Cardiac fibroblast (primary cell): ENCODE measurements at regions not wholly inside any gene's neighbourhood (a gene's known extent, or its start where the extent isn't known, plus 50 kb on each side); places are given as distances from the start of the nearest gene placed in this dataset.

Source experiments
- DNase-seq, 2 donors: peaks; one replicate each; pipeline versions ENCODE4 v3.0.0 to v3.0.0-alpha.2; 2010; ENCODE audit warnings: low read depth in 2 of 2
- H3K4me3 ChIP-seq, 2 donors: replicated peaks in 1 of 2; 1 replicate in 1 of 2; 2 replicates in 1 of 2; pipeline ENCODE4 v1.5.1; 2011; ENCODE audit warnings: low read depth in 2 of 2, low read length in 2 of 2, mild to moderate bottlenecking in 2 of 2, moderate library complexity in 1 of 2
- CTCF ChIP-seq: IDR thresholded peaks from one replicate; pipeline ENCODE4 v1.5.1; 2011; ENCODE audit warnings: low read depth, mild to moderate bottlenecking, low read length, inconsistent platforms

- H3K4me3 ChIP-seq = no peak overlapping the region
- no peak for TF ChIP-seq CTCF
- no peak for DNase-seq
These were observed 252.3 kb downstream of the PDHA2 start for GRCh38 chr4:96092151-96092705.

- TF ChIP-seq CTCF = no peak
- H3K4me3 ChIP-seq = no peak overlapping the region
- peak in 1 of 2 donors; percentile 15 for DNase-seq
These were observed 253.2 kb downstream of the PDHA2 start for GRCh38 chr4:96093057-96093456.

GRCh38 chr4:96093563-96093962 lies 253.7 kb downstream of the PDHA2 start:
- no peak overlapping the region for H3K4me3 ChIP-seq
- no peak for TF ChIP-seq CTCF
- no peak for DNase-seq

- TF ChIP-seq CTCF = no peak
- no peak for DNase-seq
- H3K4me3 ChIP-seq = no peak overlapping the region
These were observed 254.3 kb downstream of the PDHA2 start for GRCh38 chr4:96094183-96094582.

- no peak for TF ChIP-seq CTCF
- H3K4me3 ChIP-seq = no peak overlapping the region
- peak; percentile 39 to 59 for DNase-seq
These were observed 257.2 kb downstream of the PDHA2 start for GRCh38 chr4:96097040-96097607.

- TF ChIP-seq CTCF = no peak
- DNase-seq = no peak
- no peak overlapping the region for H3K4me3 ChIP-seq
These were observed 257.8 kb downstream of the PDHA2 start for GRCh38 chr4:96097693-96098092.

- DNase-seq = peak in 1 of 2 donors; percentile 52
- TF ChIP-seq CTCF = no peak
- H3K4me3 ChIP-seq = no peak overlapping the region
These were observed 259.1 kb downstream of the PDHA2 start for GRCh38 chr4:96099031-96099430.
